HG03521 (cell line): ENCODE measurements at regions not wholly inside any gene's neighbourhood (a gene's known extent, or its start where the extent isn't known, plus 50 kb on each side); places are given as distances from the start of the nearest gene placed in this dataset.

ENCODE experiments used
- ATAC-seq: cut with Tn5 transposase; IDR thresholded peaks from one replicate; pipeline ENCODE4 v1.9.1; 2021; ENCODE audit warnings: mild to moderate bottlenecking, moderate library complexity; ENCODE audit not compliant: unreplicated experiment

DNA sequence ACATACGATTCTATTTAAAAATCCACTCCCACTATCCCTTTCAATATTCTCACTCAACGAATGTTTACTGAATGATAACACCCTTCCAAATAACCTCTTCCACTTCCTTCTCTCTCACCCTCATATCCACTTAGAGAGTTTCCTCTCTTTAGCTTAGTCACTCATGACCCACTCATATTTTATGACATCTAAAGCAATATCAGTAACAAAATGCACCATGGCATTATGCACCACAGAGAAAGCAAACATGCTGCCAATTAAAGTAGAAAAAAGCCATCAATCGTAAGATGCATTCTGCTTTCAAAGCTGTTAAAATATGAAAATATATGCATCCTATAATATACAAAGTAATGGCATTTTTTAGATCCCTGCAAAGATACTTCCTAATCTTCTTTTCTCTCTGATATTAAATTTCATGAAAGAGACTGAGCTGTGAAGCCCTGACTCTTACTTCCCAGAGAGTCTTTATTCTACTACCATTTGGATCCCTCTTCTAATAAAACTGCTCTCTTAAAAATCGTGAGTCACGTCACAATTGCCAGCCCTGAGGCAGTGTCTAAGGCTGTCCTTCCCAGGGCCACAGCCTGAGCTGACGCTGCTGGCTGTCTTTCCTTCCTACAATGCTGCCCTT lies 283.0 kb upstream of the KLF6 start:
- no peak for ATAC-seq

- ATAC-seq: no peak
Measured at GRCh38 chr10:4067531-4067930, 282.5 kb upstream of the KLF6 start.

GRCh38 chr10:4066581-4067390 lies 281.8 kb upstream of the KLF6 start:
- ATAC-seq: no peak

GRCh38 chr10:4064489-4064888 lies 279.5 kb upstream of the KLF6 start:
- no peak for ATAC-seq

DNA sequence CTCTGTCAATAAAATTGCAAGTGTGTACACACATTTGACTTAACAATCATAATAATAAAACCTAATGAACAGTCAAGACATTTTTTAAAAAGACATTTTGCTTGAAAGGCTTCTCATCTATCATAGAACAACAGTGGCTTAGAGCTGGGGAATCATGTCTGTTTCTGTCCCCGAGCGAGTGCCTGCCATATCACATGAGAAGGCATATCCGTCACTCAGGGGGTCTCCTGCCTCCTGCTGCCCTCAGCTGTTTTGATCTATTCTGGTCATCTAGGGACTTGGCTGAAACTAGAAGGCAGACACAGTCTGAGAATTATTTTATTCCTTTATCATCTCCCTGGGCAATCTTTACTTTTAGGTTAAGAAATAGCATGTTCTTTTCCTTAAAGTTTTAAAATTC lies 278.7 kb upstream of the KLF6 start:
- ATAC-seq: no peak

- no peak for ATAC-seq
Measured at GRCh38 chr10:4062751-4063150, 277.7 kb upstream of the KLF6 start.

GRCh38 chr10:4062072-4062471 lies 277.1 kb upstream of the KLF6 start:
- ATAC-seq: no peak

DNA sequence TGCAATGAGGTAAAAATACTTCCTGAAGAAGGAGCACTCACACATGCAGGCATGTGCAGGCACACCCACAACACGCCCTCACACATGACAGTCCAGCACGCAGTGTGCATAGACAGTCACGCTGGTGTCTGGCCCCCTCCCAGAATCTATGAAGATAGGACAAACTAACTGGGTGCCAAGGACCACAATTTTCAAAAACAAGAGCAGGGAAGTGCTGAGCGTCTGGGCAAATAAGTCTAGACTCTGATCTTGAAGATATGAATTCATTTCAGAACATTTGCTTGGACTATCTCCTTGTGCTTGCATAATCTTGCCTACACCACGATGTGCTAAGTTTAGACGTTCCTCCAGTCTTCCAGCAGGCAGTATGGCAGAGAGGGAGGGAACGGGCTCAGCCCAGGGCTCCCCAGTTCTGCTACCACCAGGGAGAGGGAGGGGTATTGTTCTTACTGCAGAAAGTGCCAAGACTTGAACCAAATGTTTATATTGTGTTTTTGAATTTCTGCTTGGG lies 276.5 kb upstream of the KLF6 start:
- no peak for ATAC-seq

DNA sequence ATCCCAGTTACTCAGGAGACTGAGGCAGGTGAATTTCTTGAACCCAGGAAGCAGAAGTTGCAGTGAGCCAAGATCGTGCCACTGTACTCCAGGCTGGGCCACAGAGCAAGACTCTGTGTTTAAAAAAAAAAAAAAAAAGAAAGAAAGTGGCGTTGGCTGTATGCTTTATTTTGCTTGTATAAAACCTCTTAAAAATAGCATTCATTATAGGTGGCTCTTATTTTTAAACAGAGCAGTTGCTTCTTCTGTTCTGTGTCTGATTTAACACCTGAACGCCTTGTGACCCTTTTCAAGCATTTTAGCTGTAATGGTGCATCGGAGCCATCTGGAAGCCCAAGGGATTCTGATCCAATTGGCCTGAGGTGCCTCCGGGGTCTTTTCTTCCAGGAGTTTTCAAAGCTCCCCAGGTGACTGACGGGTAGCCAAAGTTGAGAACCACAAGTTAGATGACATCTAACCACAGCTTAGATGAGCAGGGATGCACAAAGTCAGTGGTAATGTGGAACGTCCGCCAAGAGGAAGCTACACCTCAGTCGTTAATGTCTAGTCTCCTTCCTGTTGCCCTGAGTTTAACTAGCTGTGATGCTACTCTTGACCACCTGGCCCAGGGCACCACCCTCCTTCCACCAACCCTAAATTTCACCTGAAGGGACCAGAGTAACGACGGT lies 274.6 kb upstream of the KLF6 start:
- ATAC-seq: no peak

- ATAC-seq: no peak
Measured at GRCh38 chr10:4058514-4059029, 273.6 kb upstream of the KLF6 start.

DNA sequence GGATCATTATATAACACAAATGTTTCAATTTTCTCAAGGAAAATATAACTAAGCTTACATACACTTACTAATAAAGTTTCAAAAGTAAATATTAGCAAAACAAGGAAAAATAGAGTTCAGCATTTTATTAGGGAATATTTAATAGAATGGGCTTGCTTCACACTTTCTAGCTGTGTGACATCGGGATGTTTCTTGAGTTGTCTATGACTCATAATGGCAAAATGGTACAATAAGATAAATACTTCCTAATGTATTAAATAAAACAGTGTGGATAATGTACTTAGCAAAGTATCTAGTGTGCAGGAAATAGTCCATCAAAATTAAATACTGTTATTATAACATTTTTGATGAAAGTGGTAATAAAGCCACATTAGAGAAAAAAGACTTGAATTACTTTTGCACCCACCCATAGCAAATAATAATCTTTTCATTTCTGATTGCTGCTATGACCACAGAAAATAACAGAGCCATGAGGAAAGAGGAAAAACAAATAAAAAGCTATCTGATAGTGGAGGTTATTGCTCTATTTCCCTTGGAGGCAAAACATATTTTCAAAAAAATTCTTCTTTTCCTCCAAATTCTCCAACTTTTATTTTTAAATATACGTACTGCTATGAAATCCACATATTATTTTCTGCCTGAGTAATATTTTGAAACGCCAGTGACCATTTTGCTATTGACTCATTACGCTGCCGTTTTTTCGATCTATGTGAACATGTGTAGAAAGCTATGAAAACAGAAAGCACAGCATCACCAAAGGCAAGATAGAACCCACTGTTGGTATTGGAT lies 272.9 kb upstream of the KLF6 start:
- no peak for ATAC-seq

GRCh38 chr10:4057021-4057420 lies 272.0 kb upstream of the KLF6 start:
- ATAC-seq: no peak

DNA sequence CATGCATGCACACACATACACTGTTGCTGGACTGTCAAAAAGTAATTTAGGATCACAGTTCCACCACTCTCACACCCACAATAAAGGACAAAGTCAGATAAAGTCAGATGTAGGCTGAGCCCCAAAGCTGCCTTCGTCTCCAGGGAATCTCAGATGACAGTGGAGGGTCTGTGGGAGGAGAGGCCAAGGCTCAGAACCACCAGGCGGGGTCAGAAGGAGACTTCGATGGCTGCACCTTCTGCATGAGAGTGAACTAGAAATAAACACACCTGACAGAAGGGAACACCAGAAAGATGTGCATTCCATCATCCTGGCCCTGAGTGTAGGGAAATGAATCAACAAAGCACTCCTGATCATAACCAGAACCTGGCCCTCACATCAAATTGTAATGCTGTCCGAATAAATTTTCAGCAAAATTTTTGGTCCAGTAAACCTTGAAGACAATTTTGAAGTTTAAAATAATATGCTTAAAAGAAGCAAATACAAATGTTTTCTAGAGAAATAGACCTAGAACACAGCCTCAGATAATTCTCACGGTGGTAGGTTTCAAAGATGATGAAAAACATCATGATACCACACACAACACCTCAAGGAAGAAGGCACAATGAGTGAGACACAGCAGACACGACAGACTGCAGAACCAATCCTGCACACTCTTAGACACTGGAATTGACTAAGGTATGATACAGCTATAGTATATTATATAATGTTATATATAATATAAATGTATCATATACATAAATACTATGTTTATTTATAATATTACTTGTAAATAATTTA lies 269.8 kb upstream of the KLF6 start:
- ATAC-seq: no peak

GRCh38 chr10:4053940-4054339 lies 268.9 kb upstream of the KLF6 start:
- no peak for ATAC-seq

GRCh38 chr10:4051641-4052151 lies 266.7 kb upstream of the KLF6 start:
- no peak for ATAC-seq

- ATAC-seq: no peak
Measured at GRCh38 chr10:4051011-4051640, 266.1 kb upstream of the KLF6 start.

- no peak for ATAC-seq
Measured at GRCh38 chr10:4050061-4050460, 265.1 kb upstream of the KLF6 start.

- ATAC-seq: no peak
Measured at GRCh38 chr10:4049348-4049747, 264.3 kb upstream of the KLF6 start.

DNA sequence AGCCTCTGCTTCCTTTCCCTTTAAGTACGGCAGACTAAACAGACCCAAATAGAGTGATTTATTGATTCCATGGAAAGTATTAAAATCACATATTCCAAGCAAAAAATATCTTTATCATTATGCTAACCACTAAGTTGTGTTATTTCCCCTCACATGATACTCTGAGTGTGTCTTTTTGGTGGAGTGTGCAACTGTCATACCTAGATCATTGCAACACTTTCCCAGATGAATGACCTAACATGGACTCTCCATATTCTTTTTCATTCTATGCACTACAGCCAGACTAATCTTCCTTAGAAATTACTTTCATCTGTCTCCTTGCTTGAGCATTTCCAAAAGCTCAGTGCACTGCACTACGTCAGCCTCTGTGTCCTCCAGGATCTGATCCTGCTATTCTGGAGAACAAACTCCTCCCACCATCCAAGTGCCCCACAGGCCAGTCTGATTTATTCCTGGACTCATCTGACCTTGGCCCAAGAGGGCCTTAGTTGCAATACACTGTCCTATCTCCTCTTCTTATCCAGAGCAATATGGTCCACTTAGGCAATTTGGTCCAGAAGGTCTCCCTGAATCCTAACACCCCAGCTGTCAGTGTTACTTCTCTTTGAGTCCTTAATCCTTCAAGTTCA lies 263.3 kb upstream of the KLF6 start:
- ATAC-seq: no peak
